GM06990 (cell line): ENCODE measurements at regions not wholly inside any gene's neighbourhood (a gene's known extent, or its start where the extent isn't known, plus 50 kb on each side); places are given as distances from the start of the nearest gene placed in this dataset.

Experiments used
- DNase-seq: peaks from one replicate; pipeline ENCODE4 v3.0.0-alpha.2; 2011; ENCODE audit not compliant: insufficient read length; ENCODE audit errors: extremely low read depth
- H3K27me3 ChIP-seq: replicated peaks from 2 replicates; pipeline ENCODE4 v1.6.0; 2011; ENCODE audit warnings: low read length; ENCODE audit not compliant: control insufficient read depth, insufficient read depth
- H3K36me3 ChIP-seq: 2 replicates; pipeline ENCODE4 v1.5.1; 2011; ENCODE audit warnings: low read length; ENCODE audit not compliant: control insufficient read depth, insufficient read depth
- H3K4me3 ChIP-seq: replicated peaks from 2 replicates; pipeline ENCODE4 v1.5.1; 2011; ENCODE audit warnings: low read depth, mild to moderate bottlenecking, control low read depth, low read length
- CTCF ChIP-seq: IDR thresholded peaks from 2 replicates; pipeline ENCODE4 v1.5.1; 2011; ENCODE audit warnings: low read length, control low read depth, mild to moderate bottlenecking, inconsistent platforms; ENCODE audit not compliant: insufficient read depth, poor library complexity, severe bottlenecking

- H3K27me3 ChIP-seq: no peaks in the 10 kb centered on the region
- no peak for TF ChIP-seq CTCF
- no peak overlapping the region for H3K4me3 ChIP-seq
- no peak for DNase-seq
- no peaks in the 10 kb centered on the region for H3K36me3 ChIP-seq
These were observed 158.3 kb upstream of the IGFBP3 start for GRCh38 chr7:46079421-46079820.

- no peak for DNase-seq
- H3K4me3 ChIP-seq: no peak overlapping the region
- no peaks in the 10 kb centered on the region for H3K27me3 ChIP-seq
- no peaks in the 10 kb centered on the region for H3K36me3 ChIP-seq
- TF ChIP-seq CTCF: no peak
These were observed 155.5 kb upstream of the IGFBP3 start for GRCh38 chr7:46076527-46076926.

- no peaks in the 10 kb centered on the region for H3K27me3 ChIP-seq
- no peaks in the 10 kb centered on the region for H3K36me3 ChIP-seq
- no peak overlapping the region for H3K4me3 ChIP-seq
- DNase-seq: no peak
- no peak for TF ChIP-seq CTCF
These were observed 151.7 kb upstream of the IGFBP3 start for GRCh38 chr7:46072722-46073121.

GRCh38 chr7:46071601-46072000 lies 150.5 kb upstream of the IGFBP3 start:
- Histone ChIP-seq H3K4me3 (no peak overlapping the region), H3K27me3 (no peaks in the 10 kb centered on the region), H3K36me3 (no peaks in the 10 kb centered on the region)
- no peak for TF ChIP-seq CTCF
- no peak for DNase-seq

GRCh38 chr7:46071076-46071475 lies 150.0 kb upstream of the IGFBP3 start:
- Histone ChIP-seq H3K27me3 (no peaks in the 10 kb centered on the region), H3K36me3 (no peaks in the 10 kb centered on the region), H3K4me3 (no peak overlapping the region)
- no peak for TF ChIP-seq CTCF
- no peak for DNase-seq

- no peak for DNase-seq
- H3K27me3 ChIP-seq: no peaks in the 10 kb centered on the region
- no peak overlapping the region for H3K4me3 ChIP-seq
- no peak for TF ChIP-seq CTCF
- no peaks in the 10 kb centered on the region for H3K36me3 ChIP-seq
These were observed 147.1 kb upstream of the IGFBP3 start for GRCh38 chr7:46068159-46068558.
